Tibial artery (tissue), 4 donors: ENCODE measurements at regions not wholly inside any gene's neighbourhood (a gene's known extent, or its start where the extent isn't known, plus 50 kb on each side); places are given as distances from the start of the nearest gene placed in this dataset.

Source experiments
- DNase-seq, 2 donors: peaks; one replicate each; pipeline ENCODE4 v3.0.0-alpha.2; 2019
- H3K27ac ChIP-seq, 2 donors: fragments of 200-600 bp; sonication (generic) in 1 of 2; 1 replicate in 1 of 2; 2 replicates in 1 of 2; pipeline ENCODE4 v1.5.1; 2018 to 2019; ENCODE audit warnings: mild to moderate bottlenecking in 1 of 2
- H3K27me3 ChIP-seq, 2 donors: fragments of 200-600 bp; sonication (generic) in 1 of 2; one replicate each; pipeline versions ENCODE4 v1.5.1 to v1.6.0; 2016 to 2019
- H3K36me3 ChIP-seq, 3 donors: fragments of 200-600 bp; sonication (generic) in 2 of 3; one replicate each; pipeline ENCODE4 v1.5.1; 2016 to 2019; ENCODE audit warnings: mild to moderate bottlenecking in 2 of 3
- H3K4me1 ChIP-seq, 4 donors: fragments of 200-600 bp; sonication (generic) in 2 of 4; 1 replicate in 3 of 4; 2 replicates in 1 of 4; pipeline ENCODE4 v1.5.1; 2016 to 2019
- H3K4me3 ChIP-seq, 2 donors: fragments of 200-600 bp; sonication (generic) in 1 of 2; 1 replicate in 1 of 2; 2 replicates in 1 of 2; pipeline ENCODE4 v1.5.1; 2018 to 2019; ENCODE audit warnings: mild to moderate bottlenecking in 2 of 2
- H3K9me3 ChIP-seq, 3 donors: fragments of 200-600 bp; sonication (generic) in 1 of 3; one replicate each; pipeline ENCODE4 v1.5.1; 2016 to 2019
- intact Hi-C: fragments of 100-400 bp; cut with DNase I; formaldehyde crosslinking; loops from one replicate; pipeline ENCODE4 v1.15.0; 2023; ENCODE audit warnings: low total_unique reads
- TF ChIP-seq, protein P1 (sequence below), 2 experiments: fragments of 200-600 bp in 1 of 2; fragments of 450-650 bp in 1 of 2; IDR thresholded peaks; one replicate each; pipeline ENCODE4 v1.5.1; 2017 to 2019; ENCODE audit warnings: antibody characterized with exemption in 2 of 2, mild to moderate bottlenecking in 1 of 2, moderate library complexity in 1 of 2

DNA sequence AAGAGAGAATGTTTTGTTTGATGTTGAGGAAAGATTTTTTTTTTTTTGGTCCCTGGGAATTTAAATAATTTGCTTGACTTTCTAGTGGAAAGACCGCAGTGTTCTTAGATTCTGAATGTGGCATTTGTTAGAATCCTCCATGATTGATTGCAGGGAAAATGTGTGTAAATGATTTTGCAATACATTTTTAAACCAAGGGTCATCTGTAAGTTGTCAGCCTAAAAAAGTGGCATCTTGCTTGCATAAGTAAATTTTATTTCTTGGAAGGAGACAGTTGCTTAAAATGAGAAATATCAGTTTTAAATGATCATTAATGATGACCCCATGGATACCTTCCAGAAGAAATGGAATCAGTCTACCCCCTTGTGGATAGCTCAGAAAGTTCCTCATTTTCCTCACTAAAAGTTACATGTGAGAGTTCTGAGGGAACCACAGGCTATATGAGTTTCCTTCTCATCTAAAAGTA, 105.1 kb upstream of the SLC25A48 start:
- Histone ChIP-seq H3K27ac (no peak overlapping the region), H3K4me3 (no peak overlapping the region)

DNA sequence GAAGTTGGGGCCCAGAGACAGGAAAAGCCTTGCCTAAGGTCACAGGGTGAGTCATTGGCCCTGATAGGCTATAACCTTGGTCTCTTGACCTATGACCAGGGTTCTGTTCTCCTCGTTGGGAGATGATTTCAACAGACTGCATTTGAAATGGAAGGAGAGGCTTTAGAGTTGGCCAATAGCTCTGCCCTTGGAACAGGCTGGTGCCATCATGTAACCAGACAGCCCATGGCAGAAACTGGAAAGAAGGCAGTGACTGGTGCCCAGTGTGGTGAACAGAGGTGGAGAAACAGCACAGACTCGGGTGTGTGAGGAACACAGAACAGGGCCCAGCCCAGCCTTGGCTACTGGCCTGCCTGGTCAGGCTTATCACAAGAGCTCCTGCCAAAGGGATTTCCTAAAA, 109.8 kb upstream of the SLC25A48 start:
- Histone ChIP-seq H3K36me3 (no peaks in the 10 kb centered on the region), H3K4me1 (no peaks in the 10 kb centered on the region), H3K4me3 (no peak overlapping the region), H3K27ac (no peak overlapping the region), H3K9me3 (no peaks in the 10 kb centered on the region), H3K27me3 (no peaks in the 10 kb centered on the region)
- TF ChIP-seq, protein P1, sequence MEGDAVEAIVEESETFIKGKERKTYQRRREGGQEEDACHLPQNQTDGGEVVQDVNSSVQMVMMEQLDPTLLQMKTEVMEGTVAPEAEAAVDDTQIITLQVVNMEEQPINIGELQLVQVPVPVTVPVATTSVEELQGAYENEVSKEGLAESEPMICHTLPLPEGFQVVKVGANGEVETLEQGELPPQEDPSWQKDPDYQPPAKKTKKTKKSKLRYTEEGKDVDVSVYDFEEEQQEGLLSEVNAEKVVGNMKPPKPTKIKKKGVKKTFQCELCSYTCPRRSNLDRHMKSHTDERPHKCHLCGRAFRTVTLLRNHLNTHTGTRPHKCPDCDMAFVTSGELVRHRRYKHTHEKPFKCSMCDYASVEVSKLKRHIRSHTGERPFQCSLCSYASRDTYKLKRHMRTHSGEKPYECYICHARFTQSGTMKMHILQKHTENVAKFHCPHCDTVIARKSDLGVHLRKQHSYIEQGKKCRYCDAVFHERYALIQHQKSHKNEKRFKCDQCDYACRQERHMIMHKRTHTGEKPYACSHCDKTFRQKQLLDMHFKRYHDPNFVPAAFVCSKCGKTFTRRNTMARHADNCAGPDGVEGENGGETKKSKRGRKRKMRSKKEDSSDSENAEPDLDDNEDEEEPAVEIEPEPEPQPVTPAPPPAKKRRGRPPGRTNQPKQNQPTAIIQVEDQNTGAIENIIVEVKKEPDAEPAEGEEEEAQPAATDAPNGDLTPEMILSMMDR (IDR thresholded peaks at IDR 0.05): no peak
- peak in 1 of 2 donors; percentile 44 for DNase-seq
- intact Hi-C loops: no loop called here

More for the DNA sequence above, 105.1 kb upstream of the SLC25A48 start:
- TF ChIP-seq, protein P1 (IDR thresholded peaks at IDR 0.05): no peak
- Histone ChIP-seq H3K9me3 (no peaks in the 10 kb centered on the region), H3K4me1 (no peaks in the 10 kb centered on the region), H3K36me3 (no peaks in the 10 kb centered on the region), H3K27me3 (no peaks in the 10 kb centered on the region)
- no peak for DNase-seq
- intact Hi-C loops: no loop called here

DNA sequence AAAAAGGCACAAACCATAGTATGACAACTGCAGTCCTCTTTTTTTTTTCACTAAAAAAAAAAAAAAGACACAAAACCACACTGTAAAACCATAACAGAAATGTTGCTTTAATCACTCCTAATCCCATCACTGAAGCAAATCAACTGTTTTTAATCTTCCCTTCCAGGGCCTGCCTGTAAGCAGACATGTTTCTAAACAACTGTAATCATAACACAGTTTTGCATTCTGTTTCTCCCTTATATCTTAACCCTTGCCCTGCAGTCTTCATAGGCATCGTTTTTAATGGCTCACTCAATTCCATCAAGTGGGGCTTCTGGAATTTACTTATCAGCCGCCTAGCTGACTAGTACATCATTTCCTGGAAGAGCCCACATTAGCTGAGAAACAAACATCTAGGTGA, 111.0 kb upstream of the SLC25A48 start:
- Histone ChIP-seq H3K4me1 (no peaks in the 10 kb centered on the region), H3K27me3 (no peaks in the 10 kb centered on the region), H3K27ac (no peak overlapping the region), H3K9me3 (no peaks in the 10 kb centered on the region), H3K36me3 (no peaks in the 10 kb centered on the region), H3K4me3 (no peak overlapping the region)
- TF ChIP-seq, protein P1 (IDR thresholded peaks at IDR 0.05): no peak
- DNase-seq: no peak
- intact Hi-C loops: no loop called here

DNA sequence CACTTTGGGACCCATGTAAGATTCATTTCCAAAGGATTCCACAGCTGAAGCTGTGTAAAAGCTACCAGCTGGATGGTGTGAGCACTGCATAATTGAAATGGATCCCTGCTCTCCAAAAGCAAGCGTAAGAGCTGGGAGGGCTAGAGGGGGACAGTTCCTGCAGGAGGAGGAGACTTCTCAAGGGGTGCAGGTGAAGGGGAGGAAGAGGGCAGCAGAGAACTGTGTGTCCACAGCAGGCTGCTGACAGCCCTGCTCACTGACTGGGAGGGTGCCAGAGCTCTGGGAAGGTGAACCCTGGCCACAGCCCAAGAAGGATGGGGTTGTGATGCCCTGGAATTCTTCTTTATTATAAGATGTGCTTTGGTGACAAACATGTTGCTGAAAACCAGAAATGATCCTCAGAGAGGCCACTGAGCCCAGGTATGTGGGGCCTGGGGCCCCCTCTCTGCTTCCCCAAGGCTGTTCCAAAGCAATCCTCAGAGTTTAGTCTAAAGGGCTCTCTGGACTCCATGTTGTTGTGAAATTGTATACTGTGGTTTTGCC, 112.8 kb upstream of the SLC25A48 start:
- intact Hi-C loops: no loop called here
- H3K36me3 ChIP-seq: no peaks in the 10 kb centered on the region

DNA sequence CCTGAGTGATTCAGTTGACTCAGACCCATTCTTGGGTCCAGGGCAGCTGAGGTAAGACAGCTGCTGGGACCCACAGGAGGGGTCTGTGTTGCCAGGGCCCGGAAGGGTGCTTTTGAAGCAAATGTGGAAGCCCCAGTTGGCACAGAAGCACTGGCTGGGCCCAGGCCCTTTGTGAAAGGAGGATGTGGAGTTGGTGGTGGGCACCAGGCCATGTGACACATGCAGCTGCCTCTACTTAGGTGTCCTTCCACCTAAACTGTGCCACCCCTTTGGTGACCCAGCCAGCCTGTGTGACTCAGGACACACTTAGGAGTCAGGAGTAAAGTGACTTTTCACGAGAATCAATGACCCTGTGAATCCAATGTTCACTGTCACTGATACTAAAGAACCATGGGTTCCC, 114.3 kb upstream of the SLC25A48 start:
- no peaks in the 10 kb centered on the region for H3K4me1 ChIP-seq
- intact Hi-C loops: no loop called here
- no peaks in the 10 kb centered on the region for H3K27me3 ChIP-seq
- no peaks in the 10 kb centered on the region for H3K36me3 ChIP-seq
- H3K4me3 ChIP-seq: no peak overlapping the region
- H3K9me3 ChIP-seq: no peaks in the 10 kb centered on the region
- no peak for DNase-seq
- TF ChIP-seq, protein P1 (IDR thresholded peaks at IDR 0.05): no peak
- H3K27ac ChIP-seq: no peak overlapping the region

More for the DNA sequence above, 112.8 kb upstream of the SLC25A48 start:
- Histone ChIP-seq H3K27ac (no peak overlapping the region), H3K4me1 (no peaks in the 10 kb centered on the region), H3K27me3 (no peaks in the 10 kb centered on the region), H3K9me3 (no peaks in the 10 kb centered on the region), H3K4me3 (no peak overlapping the region)
- TF ChIP-seq, protein P1 (IDR thresholded peaks at IDR 0.05): no peak
- DNase-seq: no peak
